Left ventricle myocardium inferior (tissue), 1 donor: ENCODE measurements at regions not wholly inside any gene's neighbourhood (a gene's known extent, or its start where the extent isn't known, plus 50 kb on each side); places are given as distances from the start of the nearest gene placed in this dataset.
"Not testable (repeated sequence)": the region's sequence is repeated elsewhere in the genome, so short reads cannot be mapped to it uniquely, and the experiment has no call there.

Source experiments
- DNase-seq: peaks from one replicate; pipeline ENCODE4 v3.0.0-alpha.2; 2020
- H3K27ac ChIP-seq: fragments of 200-600 bp; replicated peaks from 2 replicates; pipeline ENCODE4 v1.8.0; 2021
- H3K27me3 ChIP-seq: fragments of 200-600 bp; 2 replicates; pipeline ENCODE4 v1.8.0; 2021; ENCODE audit warnings: low read depth
- H3K36me3 ChIP-seq: fragments of 200-600 bp; 2 replicates; pipeline ENCODE4 v1.8.0; 2021
- H3K4me1 ChIP-seq: fragments of 200-600 bp; 2 replicates; pipeline ENCODE4 v1.8.0; 2021
- H3K4me3 ChIP-seq: fragments of 200-600 bp; 2 replicates; pipeline ENCODE4 v1.8.0; 2021; ENCODE audit warnings: mild to moderate bottlenecking, moderate library complexity
- H3K9me3 ChIP-seq: fragments of 200-600 bp; replicated peaks from 2 replicates; pipeline ENCODE4 v1.8.0; 2021
- intact Hi-C: fragments of 100-400 bp; cut with micrococcal nuclease; formaldehyde crosslinking; loops from one replicate; pipeline ENCODE4 v1.11.0; 2022
- TF ChIP-seq, protein P1 (sequence below): fragments of 200-600 bp; IDR thresholded peaks from 2 replicates; pipeline ENCODE4 v1.8.0; 2021; ENCODE audit warnings: antibody characterized with exemption, mild to moderate bottlenecking, borderline replicate concordance
- donor health status: DM: no; HTN: yes; CAD: no; lungs with severe emphysema.

DNA sequence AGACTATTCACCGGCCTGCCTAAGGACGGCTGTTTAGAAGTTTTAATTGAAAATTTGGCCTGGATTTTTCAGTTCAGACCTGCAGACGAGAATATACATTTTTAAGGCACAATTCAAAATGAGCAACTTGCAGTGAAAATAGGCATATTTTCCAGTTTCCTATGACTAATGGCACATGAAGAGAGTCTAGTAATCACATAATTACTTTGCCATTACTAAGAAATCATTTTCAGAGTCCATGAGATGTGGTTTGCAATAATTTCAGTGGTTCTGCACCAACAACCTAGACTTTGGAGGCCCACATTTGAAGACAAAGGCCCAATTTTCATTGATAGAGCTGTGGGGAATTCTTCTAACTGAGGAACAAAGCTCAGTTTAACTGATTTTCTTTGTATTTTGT is 205.3 kb downstream of the SOX2 start:
- Histone ChIP-seq H3K36me3 (no peaks in the 10 kb centered on the region), H3K27me3 (peaks cover 4% of the 10 kb centered on the region), H3K9me3 (no peaks in the 10 kb centered on the region), H3K27ac (no peak overlapping the region), H3K4me1 (no peaks in the 10 kb centered on the region), H3K4me3 (no peak overlapping the region)
- TF ChIP-seq, protein P1, sequence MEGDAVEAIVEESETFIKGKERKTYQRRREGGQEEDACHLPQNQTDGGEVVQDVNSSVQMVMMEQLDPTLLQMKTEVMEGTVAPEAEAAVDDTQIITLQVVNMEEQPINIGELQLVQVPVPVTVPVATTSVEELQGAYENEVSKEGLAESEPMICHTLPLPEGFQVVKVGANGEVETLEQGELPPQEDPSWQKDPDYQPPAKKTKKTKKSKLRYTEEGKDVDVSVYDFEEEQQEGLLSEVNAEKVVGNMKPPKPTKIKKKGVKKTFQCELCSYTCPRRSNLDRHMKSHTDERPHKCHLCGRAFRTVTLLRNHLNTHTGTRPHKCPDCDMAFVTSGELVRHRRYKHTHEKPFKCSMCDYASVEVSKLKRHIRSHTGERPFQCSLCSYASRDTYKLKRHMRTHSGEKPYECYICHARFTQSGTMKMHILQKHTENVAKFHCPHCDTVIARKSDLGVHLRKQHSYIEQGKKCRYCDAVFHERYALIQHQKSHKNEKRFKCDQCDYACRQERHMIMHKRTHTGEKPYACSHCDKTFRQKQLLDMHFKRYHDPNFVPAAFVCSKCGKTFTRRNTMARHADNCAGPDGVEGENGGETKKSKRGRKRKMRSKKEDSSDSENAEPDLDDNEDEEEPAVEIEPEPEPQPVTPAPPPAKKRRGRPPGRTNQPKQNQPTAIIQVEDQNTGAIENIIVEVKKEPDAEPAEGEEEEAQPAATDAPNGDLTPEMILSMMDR: no peak
- DNase-seq: no peak
- intact Hi-C loops: no loop called here

DNA sequence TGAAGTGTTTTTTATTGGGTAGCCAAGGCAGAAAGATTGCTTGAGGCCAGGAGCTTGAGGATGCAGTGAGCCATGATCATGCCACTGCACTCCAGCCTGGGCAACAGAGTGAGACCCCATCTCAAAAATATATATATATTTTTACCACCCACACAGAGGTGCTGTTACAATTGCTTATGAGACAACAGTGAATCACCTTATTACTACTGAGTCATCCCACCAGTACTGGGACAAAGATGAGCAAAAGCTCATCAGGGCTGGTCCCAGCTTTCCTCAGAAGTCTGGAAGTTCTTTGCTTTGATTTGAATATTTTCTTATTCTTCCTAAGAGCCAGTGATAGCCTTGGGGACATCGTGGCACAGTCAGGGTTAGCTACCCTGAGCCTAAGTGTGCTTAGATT is 207.7 kb downstream of the SOX2 start:
- no peak overlapping the region for H3K27ac ChIP-seq
- intact Hi-C loops: no loop called here
- DNase-seq: no peak

DNA sequence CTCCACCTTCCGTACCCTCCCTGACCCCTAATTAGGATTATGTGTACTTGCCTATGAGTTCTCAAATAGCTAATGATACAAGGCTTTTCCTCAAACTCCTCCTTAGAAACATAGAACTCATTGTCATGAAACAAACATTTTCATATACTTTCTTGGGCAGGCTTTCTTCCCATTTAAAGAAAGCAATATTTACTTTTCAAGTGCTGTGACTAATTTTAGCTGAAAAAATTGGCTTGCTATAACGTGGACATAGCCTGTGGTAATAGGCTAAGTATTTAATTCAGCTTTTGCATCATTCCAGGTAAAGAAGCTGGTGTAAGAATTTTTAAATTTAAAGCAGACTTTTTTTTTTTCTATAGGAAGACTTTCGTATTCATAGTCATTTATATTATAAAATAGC is 208.7 kb downstream of the SOX2 start:
- peaks cover under 1% of the 10 kb centered on the region for H3K9me3 ChIP-seq
- intact Hi-C loops: no loop called here
- no peaks in the 10 kb centered on the region for H3K36me3 ChIP-seq
- H3K27me3 ChIP-seq: no peaks in the 10 kb centered on the region
- H3K4me3 ChIP-seq: no peak overlapping the region
- no peak for DNase-seq
- TF ChIP-seq, protein P1: no peak
- H3K4me1 ChIP-seq: no peaks in the 10 kb centered on the region
- H3K27ac ChIP-seq: no peak overlapping the region

More for the DNA sequence above, 207.7 kb downstream of the SOX2 start:
- Histone ChIP-seq H3K4me1 (no peaks in the 10 kb centered on the region), H3K9me3 (no peaks in the 10 kb centered on the region), H3K27me3 (no peaks in the 10 kb centered on the region), H3K36me3 (no peaks in the 10 kb centered on the region), H3K4me3 (no peak overlapping the region)
- TF ChIP-seq, protein P1: no peak

DNA sequence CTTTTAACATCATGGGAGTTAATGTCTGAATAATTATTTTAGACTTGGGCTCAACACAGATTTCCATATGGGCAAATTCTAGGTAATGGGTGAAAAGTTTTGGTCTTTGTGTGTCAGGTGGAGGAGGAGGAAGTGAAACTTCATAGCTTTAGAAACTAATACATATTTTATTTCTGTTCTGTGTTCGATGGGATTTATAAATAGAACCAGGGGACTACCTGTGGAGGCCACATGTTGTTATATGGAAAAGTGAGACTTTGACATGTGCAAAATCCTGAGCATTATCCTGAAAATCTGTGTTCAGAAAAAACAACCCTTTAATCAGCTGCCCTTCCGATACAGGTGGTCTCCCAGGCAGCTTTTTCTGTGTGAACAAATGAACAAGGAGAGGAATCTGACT is 209.5 kb downstream of the SOX2 start:
- intact Hi-C loops: no loop called here
- no peaks in the 10 kb centered on the region for H3K36me3 ChIP-seq
- DNase-seq: no peak
- no peaks in the 10 kb centered on the region for H3K4me1 ChIP-seq
- no peak overlapping the region for H3K4me3 ChIP-seq
- TF ChIP-seq, protein P1: no peak
- H3K9me3 ChIP-seq: peaks cover 9% of the 10 kb centered on the region
- no peaks in the 10 kb centered on the region for H3K27me3 ChIP-seq
- H3K27ac ChIP-seq: no peak overlapping the region

DNA sequence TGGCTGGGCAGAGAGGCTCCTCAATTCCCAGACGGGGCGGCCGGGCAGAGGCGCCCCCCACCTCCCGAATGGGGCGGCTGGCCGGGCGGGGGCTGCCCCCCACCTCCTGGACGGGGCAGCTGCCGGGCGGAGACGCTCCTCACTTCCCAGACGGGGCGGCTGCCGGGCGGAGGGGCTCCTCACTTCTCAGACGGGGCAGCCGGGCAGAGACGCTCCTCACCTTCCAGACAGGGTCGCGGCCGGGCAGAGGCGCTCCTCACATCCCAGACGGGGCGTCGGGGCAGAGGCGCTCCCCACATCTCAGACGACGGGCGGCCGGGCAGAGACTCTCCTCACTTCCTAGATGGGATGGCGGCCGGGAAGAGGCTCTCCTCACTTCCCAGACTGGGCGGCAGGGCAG is 214.1 kb downstream of the SOX2 start:
- H3K36me3 ChIP-seq, intact Hi-C loops, DNase-seq, H3K27me3 ChIP-seq, H3K4me3 ChIP-seq, H3K27ac ChIP-seq, H3K4me1 ChIP-seq: not testable (repeated sequence)
- H3K9me3 ChIP-seq: peaks cover 25% of the 10 kb centered on the region

DNA sequence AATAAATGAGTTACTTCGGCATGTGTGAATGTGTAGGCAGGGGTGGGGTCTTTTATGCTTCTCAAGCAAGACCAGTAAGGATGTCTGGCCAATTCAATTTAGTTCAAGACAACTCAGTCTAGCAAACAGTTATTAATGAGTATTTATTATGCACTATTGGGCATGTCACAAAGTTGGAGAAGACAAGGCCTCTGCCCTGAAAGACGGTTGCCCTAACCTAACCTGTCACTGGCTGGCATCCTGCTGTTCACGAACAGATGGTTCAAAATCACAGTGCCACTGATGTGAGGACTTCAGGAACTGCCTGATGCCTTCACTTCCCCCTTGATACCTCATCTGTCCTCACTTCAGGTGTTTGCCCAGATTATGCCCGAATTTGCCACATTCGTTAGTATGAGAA is 217.8 kb downstream of the SOX2 start:
- Histone ChIP-seq H3K4me1 (no peaks in the 10 kb centered on the region), H3K36me3 (no peaks in the 10 kb centered on the region), H3K27ac (no peak overlapping the region), H3K27me3 (no peaks in the 10 kb centered on the region), H3K4me3 (no peak overlapping the region), H3K9me3 (peaks cover 25% of the 10 kb centered on the region)
- TF ChIP-seq, protein P1: no peak
- no peak for DNase-seq
- intact Hi-C loops: no loop called here
